ENCODE measurements at regions not wholly inside any gene's neighbourhood (a gene's known extent, or its start where the extent isn't known, plus 50 kb on each side); places are given as distances from the start of the nearest gene placed in this dataset.
A peak's percentile ranks its signal among the peaks of the same experiment; 100 is the strongest.

- TF ChIP-seq CTCF (IDR thresholded peaks at IDR 0.05; ENCODE audit: control insufficient read depth, extremely low read depth, insufficient read depth): peak; percentile 78
- DNase-seq (ENCODE audit: low read depth): peak; percentile 47
- H3K4me3 ChIP-seq (ENCODE audit: low read depth, low read length): no peak overlapping the region
Observed at GRCh38 chr4:154928640-154929257, 147.7 kb downstream of the RBM46 start.

- no peak overlapping the region for H3K4me3 ChIP-seq (ENCODE audit: low read depth, low read length)
- no peak for DNase-seq (ENCODE audit: low read depth)
- no peak for TF ChIP-seq CTCF (IDR thresholded peaks at IDR 0.05; ENCODE audit: control insufficient read depth, extremely low read depth, insufficient read depth)
Observed at GRCh38 chr4:154936873-154937272, 155.8 kb downstream of the RBM46 start.

GRCh38 chr4:154939851-154940250 lies 158.8 kb downstream of the RBM46 start:
- H3K4me3 ChIP-seq (ENCODE audit: low read depth, low read length): no peak overlapping the region
- no peak for TF ChIP-seq CTCF (IDR thresholded peaks at IDR 0.05; ENCODE audit: control insufficient read depth, extremely low read depth, insufficient read depth)
- DNase-seq (ENCODE audit: low read depth): no peak

- DNase-seq (ENCODE audit: low read depth): no peak
- TF ChIP-seq CTCF (IDR thresholded peaks at IDR 0.05; ENCODE audit: control insufficient read depth, extremely low read depth, insufficient read depth): no peak
- no peak overlapping the region for H3K4me3 ChIP-seq (ENCODE audit: low read depth, low read length)
Observed at GRCh38 chr4:154942176-154942575, 161.1 kb downstream of the RBM46 start.

GRCh38 chr4:154944996-154945395 lies 163.9 kb downstream of the RBM46 start:
- no peak overlapping the region for H3K4me3 ChIP-seq (ENCODE audit: low read depth, low read length)
- no peak for TF ChIP-seq CTCF (IDR thresholded peaks at IDR 0.05; ENCODE audit: control insufficient read depth, extremely low read depth, insufficient read depth)
- no peak for DNase-seq (ENCODE audit: low read depth)

- no peak overlapping the region for H3K4me3 ChIP-seq (ENCODE audit: low read depth, low read length)
- no peak for TF ChIP-seq CTCF (IDR thresholded peaks at IDR 0.05; ENCODE audit: control insufficient read depth, extremely low read depth, insufficient read depth)
- no peak for DNase-seq (ENCODE audit: low read depth)
Observed at GRCh38 chr4:154946113-154946512, 165.0 kb downstream of the RBM46 start.

GRCh38 chr4:154953691-154954090 lies 172.6 kb downstream of the RBM46 start:
- no peak for DNase-seq (ENCODE audit: low read depth)
- no peak overlapping the region for H3K4me3 ChIP-seq (ENCODE audit: low read depth, low read length)
- TF ChIP-seq CTCF (IDR thresholded peaks at IDR 0.05; ENCODE audit: control insufficient read depth, extremely low read depth, insufficient read depth): no peak
